ENCODE measurements at regions not wholly inside any gene's neighbourhood (a gene's known extent, or its start where the extent isn't known, plus 50 kb on each side); places are given as distances from the start of the nearest gene placed in this dataset.
A peak's percentile ranks its signal among the peaks of the same experiment; 100 is the strongest.

DNA sequence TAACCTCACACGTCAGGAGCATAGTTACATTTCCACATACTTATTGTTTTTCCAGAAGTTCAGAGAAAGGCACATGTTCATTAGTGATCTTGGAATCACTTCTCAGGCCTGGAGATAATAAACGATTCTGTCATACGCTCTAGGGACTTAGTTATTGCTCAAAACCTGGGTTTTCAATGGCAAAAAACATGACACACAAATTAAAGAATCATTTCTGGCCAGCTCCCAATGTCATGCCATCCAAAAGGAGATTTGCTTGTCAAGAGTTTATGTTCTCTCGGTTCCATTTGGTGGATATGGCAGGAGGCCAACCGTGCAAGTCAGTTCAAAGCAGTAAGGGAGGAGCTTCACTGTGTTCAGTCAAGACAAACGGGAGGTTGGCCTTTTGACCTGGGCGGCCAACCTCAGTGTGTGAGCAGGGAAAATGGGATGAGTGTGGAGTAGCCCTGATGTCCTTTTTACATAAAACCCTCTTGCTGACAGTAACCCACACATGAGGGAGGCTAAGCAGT lies 123.4 kb downstream of the NXNL2 start:
- DNase-seq (ENCODE audit: low read depth), result peak; percentile 73

DNA sequence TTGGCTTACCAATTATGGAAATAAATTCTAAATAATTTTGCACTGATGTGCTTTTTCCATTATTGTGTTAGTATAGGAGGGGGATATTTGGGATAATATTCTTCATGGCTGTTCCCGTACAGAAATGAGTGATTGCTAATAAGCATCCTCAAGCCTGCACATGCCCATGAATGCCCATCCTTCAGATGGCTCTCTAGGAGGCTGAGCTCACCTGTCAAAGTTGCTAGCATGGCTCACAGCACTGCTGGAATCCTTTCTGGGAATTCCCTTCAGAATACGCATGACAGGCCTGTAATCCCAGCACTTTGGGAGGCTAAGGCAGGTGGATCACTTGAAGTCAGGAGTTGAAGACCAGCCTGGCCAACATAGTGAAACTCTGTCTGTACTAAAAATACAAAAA lies 124.1 kb downstream of the NXNL2 start:
- no peak for DNase-seq (ENCODE audit: low read depth)

DNA sequence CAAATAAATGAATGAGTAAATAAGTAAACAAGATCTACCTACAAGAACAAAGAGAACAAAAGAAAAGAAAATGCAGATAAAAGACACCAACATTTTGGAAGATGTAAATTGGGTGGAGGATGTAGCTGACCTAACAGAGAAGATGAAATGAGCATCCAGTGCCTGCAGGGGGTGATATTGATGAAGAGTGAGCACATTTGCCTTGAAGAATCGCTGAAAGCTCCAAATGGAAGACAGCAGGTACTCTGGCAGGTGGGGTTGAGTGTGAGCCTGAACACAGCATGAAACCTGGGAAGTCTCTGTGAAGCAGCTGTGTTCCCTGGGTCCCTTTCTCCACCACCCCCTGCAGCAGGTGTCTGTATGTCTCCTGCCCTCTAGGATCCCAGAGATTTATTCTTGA lies 125.6 kb downstream of the NXNL2 start:
- peak; percentile 29 for DNase-seq (ENCODE audit: low read depth)

DNA sequence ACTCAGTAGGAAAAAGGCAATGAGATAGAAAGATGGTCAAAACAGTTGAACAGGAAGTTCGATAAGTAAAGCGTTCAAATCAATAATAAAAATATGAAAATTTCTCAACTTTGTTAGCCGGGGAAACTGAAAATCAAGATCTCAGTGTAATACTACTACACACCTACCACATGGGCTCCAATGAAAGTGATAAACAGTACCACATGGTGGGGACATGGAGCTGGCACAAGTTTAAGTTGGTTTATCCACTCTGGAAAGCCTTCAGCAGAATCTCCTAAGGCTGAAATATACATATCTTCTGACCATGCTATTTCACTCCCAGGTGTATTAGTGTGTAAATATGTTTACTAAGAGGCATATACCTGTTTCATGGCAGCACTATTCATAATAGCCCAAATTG lies 126.8 kb downstream of the NXNL2 start:
- peak; percentile 36 for DNase-seq (ENCODE audit: low read depth)

DNA sequence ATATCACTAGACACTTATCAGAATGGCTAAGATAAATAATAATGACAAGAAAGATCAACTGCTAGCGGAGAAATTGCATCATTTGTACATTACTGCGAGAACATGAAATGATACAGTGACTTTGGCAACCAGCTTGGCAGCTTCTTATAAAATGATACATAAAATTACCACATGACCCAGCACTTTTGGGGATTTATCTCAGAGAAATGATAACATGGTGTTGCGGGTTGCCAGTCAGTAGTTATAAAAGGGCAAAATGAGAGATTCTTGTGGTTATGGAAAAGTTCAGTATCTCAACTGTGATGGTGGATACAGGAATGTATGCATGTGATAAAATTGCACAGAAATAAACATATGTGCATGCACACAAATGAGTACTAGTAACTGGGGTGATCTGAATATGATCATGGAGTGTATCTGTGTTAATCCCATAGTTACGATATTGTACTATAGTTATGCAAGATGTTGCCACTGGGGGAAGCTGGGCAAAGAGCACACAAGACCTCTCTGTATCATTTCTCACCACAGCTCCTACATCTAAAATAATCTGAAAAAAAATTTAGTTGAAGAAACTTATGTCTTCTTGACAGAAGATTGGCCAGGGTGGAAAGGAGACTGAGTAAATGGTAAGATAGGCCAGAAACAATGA lies 128.9 kb downstream of the NXNL2 start:
- DNase-seq (ENCODE audit: low read depth), result no peak

DNA sequence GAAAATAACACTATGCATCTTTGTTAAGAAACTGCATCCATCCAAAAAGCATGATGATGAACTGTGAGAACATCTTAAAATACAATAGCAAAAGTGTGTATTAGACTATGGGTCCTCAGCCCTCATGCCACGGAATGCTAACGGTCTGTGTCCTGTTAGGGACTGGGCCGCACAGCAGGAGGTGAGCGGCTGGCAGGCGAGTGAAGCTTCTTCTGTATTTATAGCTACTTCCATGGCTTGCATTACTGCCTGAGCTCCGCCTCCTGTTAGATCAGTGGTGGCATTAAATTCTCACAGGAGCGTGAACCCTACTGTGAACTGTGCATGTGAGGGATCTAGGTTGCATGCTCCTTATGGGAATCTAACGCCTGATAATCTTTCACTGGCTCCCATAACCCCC lies 129.8 kb downstream of the NXNL2 start:
- DNase-seq (ENCODE audit: low read depth), result no peak

DNA sequence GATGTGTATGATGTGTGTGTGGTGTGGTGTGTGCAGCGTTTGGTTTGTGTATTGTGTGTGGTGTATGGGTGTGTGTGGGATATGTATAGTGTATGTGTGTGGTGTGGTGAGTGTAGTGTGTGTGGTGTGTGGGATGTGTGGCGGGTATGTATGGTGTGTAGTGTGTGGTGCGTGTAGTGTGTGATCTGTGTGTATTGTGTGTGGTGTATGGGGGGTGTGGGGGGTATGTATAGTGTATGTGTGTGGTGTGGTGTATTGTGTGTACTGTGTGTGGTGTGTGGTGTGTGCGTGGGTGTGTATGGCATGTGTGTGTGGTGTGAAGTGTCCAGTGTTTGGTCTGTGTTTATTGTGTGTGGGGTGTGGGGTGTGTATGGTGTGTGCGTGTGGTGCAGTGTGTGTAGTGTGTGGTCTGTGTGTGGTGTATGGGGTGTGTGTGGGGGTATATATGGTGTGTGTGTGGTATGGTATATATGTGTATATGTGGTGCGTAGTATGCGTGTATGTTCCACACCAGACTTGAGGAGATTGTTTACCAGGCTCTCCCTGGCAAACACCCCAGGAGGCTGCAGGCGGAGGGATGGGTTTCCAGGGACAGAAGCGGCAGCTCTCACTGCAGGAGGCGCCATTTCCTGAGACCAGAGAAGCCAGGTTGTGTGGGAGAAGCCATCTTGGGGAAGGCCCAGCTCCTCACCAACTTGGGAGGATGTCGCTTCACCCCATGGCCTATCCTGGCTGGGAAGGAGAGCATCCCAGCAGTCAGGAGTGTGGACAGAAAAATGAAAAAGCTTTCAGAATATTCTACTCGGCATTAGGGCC lies 138.1 kb downstream of the NXNL2 start:
- DNase-seq (ENCODE audit: low read depth), result no peak

DNA sequence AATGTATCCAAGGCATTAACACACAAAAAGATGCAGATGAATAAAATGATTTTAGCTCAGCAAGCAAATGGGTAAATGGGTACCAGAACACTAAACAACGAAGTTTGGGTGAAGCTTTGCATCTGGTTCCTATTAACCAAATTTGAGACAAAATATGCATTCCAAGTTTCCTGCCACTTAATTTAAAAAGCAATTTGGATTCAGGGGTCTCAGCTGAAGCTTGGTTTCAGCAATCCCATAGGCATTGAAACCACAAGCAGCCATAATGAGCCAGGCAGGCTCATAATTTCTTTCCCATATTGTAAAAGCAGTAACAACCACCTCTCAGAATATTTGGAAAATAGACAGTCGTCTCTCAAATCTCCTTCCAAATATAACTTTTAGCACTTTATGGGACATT lies 138.9 kb downstream of the NXNL2 start:
- DNase-seq (ENCODE audit: low read depth), result no peak

DNA sequence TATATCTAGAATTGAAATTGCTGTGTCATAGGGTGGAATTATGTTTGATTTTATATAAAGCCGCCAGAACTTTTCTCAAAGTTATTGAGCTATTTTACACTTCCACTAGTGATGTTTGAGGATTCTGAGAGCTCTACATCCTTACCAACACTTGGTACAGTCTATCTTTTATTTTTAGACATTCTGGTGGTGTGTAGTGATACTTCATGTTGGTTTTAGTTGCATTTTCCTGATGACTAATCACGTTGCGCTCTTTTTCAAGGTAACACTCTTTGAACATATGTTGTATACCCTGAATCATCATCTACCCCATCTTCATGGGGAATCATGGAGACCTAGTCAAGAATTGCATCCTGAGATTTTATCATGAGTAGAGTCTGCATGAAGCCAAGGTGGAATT lies 141.7 kb downstream of the NXNL2 start:
- DNase-seq (ENCODE audit: low read depth), result no peak

DNA sequence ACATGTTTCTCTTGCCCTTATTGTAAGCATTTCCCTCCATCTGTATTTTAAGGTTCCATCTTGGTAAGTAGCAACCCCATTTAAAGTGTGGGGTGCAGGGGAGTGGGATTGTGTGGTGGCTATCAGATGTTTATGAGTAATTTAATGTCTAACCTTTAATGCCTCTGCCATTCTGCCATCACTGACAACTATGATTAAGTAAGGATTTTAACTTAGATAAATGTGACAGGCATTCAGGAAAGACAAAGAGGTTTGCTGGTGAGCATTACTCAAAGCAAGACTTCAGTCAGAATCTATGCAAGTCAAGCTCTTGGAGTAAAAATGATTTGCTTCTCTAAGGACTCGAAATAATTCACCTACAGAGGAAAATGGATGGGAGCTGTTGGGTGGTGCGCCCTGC lies 143.0 kb downstream of the NXNL2 start:
- no peak for DNase-seq (ENCODE audit: low read depth)

DNA sequence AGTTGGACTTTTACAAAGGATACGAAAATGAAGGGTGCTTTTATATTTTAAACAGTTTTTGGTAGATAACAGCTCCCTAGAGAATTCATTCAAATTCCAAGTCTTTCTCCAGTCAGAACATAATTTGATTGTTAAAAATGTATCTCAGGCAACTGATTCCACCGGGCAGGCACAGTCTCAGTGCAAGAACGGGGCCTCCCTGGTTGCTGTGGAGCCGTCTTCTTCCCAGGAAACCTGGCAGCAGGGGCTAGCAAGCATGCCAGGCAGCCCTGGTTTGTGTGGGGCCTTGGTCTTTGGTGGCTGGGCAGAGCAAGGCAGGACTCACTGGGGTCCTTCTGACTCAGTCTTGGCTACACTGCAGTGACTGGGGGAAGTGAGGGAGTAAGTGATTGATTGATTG lies 143.5 kb downstream of the NXNL2 start:
- no peak for DNase-seq (ENCODE audit: low read depth)

DNA sequence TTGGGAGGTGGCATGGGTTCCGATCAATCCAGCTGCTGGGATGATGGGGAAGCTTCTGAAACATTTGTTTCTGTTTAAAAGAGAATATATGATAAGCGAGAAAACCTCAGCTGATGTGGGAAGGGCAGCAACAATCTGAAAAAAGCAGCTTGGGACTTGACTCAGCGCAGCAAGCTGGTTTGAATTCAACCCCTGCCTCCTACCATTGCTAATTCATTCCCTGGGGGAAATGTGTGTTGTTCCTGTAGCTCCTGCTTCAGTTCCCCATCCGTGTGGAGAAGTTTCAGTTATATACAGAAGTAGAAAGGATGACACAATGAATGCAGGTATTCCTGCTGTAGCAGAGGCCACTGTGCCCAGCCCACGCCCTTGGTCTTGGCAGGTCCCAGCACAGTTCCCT lies 145.1 kb downstream of the NXNL2 start:
- no peak for DNase-seq (ENCODE audit: low read depth)

DNA sequence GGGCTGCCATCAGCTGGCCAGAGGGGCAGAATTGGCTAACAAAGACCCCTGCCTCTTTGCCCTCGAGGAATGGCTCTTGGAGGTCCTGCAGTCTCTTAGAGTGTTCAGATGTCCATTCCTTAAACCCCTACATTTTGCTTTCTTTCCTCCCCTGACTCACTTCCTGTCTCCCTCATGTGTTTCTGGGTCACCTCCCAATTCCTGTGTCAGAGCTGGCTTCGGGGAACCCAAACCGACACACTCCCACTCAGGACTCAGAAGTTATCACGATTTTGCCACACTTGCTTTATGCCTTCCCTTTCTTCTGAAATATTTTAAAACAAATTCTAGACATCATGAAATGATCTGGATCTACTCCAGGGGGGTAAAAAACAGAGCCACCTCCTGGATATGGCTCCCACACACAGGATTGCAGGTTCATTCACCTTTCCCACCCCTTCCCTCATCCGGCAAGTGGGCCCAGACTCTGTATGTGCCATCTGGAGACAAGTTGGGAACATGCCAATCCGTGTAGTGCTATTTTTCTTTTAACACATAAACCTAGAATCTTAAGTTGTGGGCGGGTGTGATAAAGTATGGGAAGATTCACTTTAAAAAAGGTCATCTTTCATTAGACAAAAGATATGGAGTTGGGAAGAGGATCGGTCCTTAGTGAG lies 145.7 kb downstream of the NXNL2 start:
- peak; percentile 21 for DNase-seq (ENCODE audit: low read depth)

DNA sequence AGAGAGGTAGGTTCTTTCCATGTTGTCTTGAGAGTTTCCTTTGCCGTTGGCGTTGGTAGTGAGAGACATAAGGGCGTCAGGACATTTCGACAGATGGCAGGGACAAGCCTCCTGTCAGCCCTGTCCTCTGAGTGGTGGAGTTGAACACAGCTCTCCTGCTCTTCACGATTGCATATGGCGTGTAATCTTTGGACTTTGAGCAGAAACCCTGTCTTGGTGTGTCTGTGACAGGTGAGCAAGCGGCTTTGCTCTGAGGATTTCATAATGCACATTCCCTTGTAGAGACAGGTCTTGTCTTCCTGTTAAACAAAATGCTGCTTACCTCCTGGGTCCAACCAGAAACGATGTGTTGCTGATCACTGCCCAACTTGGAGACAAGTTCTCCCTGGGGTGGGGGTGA lies 146.5 kb downstream of the NXNL2 start:
- DNase-seq (ENCODE audit: low read depth), result no peak

DNA sequence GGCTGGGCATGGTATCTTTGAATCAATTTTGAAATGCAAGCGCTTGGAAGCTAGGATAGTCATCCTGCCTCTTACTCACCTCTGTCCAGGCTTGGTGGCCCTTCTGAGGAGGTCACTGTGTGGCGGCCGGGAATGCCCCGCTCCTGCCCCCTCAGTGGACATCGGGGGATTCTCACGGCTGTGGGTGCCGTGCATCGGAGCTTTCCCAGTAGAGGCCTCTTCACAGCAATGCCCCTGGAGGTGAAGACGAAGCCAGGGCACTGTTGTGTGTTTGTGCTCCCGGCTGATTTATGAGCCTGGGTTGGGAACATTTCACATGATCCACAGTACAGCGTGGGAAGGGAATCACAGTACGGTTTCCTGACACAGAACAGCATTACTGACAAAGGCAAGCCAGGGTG lies 147.5 kb downstream of the NXNL2 start:
- DNase-seq (ENCODE audit: low read depth), result no peak

DNA sequence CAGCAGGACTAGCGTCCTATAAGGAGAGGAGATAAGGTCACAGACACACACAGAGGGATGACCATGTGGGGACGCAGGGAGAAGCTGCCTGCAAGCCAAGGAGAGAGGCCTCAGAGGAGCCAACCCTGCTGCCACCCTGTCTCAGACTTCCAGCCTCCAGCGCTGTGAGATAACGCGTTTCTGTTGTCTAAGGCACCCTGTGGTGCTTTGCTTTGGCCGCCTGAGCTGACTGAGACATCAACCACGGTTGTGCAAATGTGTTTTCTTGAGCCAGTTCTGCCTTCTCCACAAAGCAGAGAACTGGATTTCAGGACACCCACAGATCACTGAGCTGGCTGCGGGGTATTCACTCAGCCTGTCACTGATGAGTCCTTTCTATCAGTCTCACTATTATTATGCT lies 149.1 kb downstream of the NXNL2 start:
- DNase-seq (ENCODE audit: low read depth), result no peak

DNA sequence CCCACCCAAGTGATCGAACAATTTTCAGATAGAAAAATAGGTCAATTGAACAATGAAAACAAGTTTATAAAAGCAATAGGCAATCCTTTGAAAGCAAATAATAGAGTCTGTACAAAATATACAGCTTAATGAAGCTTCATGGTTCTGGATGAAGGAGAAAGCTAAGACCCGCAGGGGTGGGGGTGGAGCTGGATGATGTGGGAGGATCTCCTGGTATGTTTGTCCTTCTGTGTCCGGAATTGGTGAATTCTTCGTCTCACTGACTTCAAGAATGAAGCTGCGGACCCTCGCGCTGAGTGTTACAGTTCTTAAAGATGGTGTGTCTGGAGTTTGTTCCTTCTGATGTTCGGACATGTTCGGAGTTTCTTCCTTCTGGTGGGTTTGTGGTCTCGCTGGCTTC lies 149.9 kb downstream of the NXNL2 start:
- no peak for DNase-seq (ENCODE audit: low read depth)

DNA sequence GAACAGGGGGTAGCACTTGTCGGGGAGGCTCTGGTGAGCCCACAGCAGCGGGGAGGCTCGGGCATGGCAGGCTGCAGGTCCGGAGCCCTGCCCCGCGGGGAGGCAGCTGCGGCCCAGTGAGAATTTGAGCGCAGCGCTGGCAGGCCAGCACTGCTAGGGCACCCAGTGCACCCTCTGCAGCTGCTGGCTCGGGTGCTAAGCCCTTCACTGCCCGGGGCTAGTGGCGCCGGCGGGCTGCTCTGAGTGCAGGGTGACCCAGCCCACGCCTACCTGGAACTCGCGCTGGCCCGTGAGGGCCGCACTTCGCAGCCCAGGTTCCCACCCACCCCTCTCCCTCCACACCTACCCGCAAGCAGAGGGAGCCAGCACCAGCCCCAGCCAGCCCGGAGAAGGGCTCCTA lies 151.0 kb downstream of the NXNL2 start:
- DNase-seq (ENCODE audit: low read depth), result no peak

DNA sequence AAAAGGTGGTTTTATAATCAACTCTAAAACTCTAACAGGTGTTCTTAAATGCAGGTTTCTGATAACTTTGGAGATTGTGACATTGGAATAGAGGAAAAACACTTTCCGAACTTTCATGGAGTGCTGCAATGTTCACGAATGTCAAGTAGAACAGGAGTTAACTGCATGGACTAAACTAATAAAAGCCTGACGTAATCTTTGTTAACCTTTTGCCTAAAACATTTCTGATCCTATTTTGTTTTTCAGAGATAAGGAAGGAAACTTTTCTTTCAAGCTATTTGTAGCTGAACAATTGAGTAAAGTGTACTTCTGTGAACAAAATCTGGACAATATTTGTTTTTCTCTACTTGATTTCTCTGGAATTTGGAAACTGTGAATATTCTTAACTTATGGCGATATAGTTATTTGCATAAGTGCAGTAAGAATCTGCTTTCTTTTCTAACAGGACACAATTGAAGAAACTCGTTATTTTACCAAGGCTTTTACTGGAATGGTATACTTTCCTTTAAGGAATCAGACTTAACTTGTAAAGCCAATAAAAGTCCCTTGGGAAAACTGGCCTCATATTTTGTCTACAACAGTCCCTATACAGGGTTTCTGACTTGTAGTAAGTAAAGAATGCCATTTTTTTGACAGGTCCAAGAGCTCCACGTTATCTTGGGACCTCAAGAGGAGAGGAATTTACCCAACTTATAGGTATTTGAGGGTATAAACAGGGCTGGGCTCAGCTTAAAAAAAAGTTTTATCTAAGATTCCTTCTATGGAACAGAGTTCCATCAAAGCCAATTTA lies 154.7 kb downstream of the NXNL2 start:
- no peak for DNase-seq (ENCODE audit: low read depth)

DNA sequence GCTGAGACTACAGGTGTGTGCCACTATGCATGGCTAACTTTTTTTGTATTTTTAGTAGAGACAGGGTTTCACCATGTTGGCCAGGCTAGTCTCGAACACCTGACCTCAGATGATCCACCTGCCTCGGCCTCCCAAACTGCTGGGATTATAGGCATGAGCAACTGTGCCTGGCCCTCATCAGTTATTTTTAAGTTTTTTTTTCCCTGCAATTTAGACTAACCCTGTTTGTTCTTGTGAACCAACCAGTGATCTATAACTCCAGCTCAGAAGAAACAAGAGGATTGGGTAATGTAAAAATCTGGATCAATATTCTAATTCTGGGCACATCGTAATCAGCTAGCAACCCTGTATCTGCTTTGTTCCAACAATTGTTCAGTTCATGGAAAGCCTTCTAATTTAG lies 155.7 kb downstream of the NXNL2 start:
- DNase-seq (ENCODE audit: low read depth), result no peak

DNA sequence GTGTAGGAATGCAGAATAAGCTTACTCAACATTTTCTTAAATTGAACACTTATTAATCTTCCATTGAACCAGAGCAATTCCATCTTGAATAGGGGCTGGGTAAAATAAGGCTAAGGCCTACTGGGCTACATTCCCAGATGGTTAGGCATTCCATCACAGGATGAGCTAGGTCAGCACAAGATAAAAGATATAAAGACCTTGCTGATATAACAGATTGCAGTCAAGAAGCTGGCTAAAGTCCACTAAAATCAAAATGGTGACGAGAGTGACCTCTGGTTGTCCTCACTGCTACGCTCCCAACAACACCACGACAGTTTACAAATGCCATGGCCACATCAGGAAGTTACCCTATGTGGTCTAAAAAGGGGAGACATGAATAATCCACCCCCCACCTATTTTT lies 156.1 kb downstream of the NXNL2 start:
- DNase-seq (ENCODE audit: low read depth), result no peak

DNA sequence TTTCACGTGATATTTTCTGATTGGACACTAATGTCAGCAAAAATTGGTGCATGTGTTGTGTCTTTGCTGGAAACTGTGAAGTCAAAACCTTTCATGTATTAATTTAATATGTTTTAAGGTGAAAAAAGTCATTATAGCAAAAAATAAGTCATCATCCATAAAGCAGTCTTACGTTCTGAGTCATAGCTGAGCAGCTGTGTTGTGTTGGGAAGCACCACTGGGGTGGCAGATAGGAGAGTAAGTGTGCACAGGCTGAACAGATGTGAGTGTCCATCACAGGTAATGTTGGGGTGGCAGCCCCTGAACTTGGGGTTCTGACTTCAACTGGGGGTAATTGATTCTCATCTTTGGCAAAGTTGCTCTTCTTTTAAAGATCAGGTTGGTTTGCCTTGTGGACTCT lies 156.8 kb downstream of the NXNL2 start:
- DNase-seq (ENCODE audit: low read depth), result peak; percentile 43
